GM21786 (cell line): ENCODE measurements at regions not wholly inside any gene's neighbourhood (a gene's known extent, or its start where the extent isn't known, plus 50 kb on each side); places are given as distances from the start of the nearest gene placed in this dataset.
"Not testable (repeated sequence)": the region's sequence is repeated elsewhere in the genome, so short reads cannot be mapped to it uniquely, and the experiment has no call there.

Experiments
- ATAC-seq: cut with Tn5 transposase; IDR thresholded peaks from one replicate; pipeline ENCODE4 v1.9.1; 2021; ENCODE audit not compliant: unreplicated experiment

GRCh38 chr12:72723732-72724131 lies 451.6 kb downstream of the TRHDE start:
- ATAC-seq = no peak

GRCh38 chr12:72729451-72730010 lies 457.4 kb downstream of the TRHDE start:
- ATAC-seq = no peak

GRCh38 chr12:72734581-72734980 lies 462.4 kb downstream of the TRHDE start:
- no peak for ATAC-seq

- ATAC-seq = no peak
Observed at GRCh38 chr12:72738811-72739210, 466.6 kb downstream of the TRHDE start.

DNA sequence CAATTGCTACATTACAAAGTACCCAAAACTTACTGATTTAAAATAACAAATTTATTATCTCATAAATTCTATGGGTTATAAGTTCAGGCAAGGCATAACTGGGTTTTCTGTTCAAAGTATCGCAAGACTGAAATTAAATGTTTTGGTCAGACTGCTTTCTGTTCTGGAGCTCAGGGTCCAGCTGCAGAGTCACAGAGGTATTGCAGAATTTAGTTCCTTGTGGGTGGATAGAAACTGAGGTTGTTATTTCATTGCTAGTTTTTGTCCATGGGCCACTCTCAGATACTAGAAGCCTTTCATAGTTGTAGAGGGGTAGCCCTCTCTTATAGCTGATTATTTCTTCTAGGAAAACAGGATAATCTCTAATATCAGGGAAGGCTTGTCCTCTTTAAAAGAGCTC lies 467.9 kb downstream of the TRHDE start:
- no peak for ATAC-seq

DNA sequence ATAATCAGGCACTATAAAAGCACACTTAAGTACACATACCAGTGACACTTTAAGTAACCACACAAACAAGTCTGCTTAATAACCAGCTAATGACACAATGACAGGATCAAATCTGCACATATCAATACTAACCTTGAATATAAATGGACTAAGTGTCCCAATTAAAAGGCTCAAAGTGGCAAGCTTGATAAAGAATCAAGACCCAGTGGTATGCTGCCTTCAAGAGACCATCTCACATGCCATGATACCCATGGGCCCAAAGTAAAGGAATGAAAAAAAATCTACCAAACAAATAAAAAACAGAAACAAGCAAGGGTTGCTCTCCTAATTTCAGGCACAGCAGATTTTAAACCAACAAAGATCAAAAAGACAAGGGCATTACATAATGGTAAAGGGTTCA lies 470.4 kb downstream of the TRHDE start:
- ATAC-seq = no peak

GRCh38 chr12:72746048-72746447 lies 473.9 kb downstream of the TRHDE start:
- ATAC-seq = no peak

- ATAC-seq = no peak
Observed at GRCh38 chr12:72747111-72747849, 475.1 kb downstream of the TRHDE start.

- ATAC-seq = no peak
Observed at GRCh38 chr12:72748971-72749370, 476.8 kb downstream of the TRHDE start.

DNA sequence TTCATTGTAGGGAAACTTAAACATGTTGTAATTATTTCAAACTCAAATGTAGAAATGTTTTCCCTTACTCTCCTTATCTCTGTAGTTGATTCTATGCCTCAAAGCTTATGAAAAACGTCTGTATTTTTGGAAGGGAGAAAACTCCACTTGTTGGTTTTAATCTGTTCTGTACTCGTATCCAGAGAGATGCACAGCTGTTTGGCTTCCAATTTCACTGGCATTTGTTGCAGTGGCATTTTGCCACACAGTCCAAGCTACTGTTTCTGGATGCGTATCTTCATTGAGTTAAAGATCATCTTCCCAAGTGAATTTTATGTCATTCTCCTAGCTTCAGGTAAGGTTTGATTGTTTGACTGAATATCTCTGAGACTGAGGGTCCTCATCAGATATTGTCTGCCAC lies 481.4 kb downstream of the TRHDE start:
- ATAC-seq = no peak

- not testable (repeated sequence) for ATAC-seq
Observed at GRCh38 chr12:72754026-72754425, 481.9 kb downstream of the TRHDE start.

DNA sequence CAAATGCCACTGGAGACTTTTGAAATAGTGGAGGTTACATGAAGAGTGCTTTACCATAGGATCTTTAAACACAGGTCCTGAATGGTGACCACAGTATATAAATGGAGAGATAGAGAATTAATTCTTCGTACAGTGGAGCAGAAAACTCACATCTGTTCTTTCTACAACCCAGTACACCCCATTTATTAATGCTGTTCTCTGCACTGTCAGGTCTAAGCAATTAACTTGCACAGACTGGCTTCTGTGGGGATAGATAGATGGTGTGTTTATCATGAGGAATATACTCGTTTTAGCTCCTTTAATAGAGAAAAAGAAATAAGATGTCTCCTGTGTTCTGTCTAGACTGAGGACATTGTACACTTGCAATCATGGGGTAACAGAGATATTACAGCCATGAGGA lies 494.3 kb downstream of the TRHDE start:
- no peak for ATAC-seq

- no peak for ATAC-seq
Observed at GRCh38 chr12:72774023-72774422, 501.9 kb downstream of the TRHDE start.

- ATAC-seq = no peak
Observed at GRCh38 chr12:72777806-72778205, 505.6 kb downstream of the TRHDE start.

DNA sequence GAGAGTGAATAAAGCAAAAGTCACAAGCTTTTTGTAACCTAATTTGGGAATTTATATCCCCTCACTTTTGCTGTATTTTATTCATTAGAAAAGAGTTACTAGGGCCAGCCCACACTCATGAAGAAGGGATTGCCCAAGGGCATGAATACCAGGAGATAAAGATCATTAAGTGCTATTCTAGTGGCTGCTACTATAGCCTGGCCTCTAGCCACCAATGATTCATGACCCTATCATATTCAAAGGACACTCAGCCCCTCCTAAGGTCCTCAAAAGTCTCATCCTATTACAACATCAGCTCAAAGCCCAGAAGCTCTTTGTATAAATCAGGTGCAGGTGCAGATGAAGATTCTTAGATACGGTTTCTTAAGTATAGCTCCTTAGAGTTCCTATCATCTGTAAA lies 518.1 kb downstream of the TRHDE start:
- ATAC-seq = no peak

DNA sequence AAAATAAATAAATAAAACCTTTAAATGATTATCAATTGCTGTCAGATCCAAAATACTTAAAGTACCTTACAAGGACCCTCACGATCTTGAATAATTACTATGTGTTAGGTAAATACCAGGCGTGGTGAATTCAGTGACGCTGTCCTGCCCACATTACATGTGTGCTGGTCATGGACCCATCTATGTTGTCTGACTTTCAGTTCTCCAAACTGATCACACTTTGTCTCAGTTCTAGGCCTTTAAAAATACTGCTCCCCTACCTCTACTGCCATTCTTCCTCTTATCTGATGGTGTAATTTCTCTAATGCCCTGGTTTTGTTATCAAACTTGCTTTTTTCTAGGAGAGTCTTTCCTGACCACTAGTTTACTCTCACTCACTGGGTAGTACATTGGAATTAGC lies 520.7 kb downstream of the TRHDE start:
- ATAC-seq = no peak

GRCh38 chr12:72793796-72794195 lies 521.6 kb downstream of the TRHDE start:
- no peak for ATAC-seq

DNA sequence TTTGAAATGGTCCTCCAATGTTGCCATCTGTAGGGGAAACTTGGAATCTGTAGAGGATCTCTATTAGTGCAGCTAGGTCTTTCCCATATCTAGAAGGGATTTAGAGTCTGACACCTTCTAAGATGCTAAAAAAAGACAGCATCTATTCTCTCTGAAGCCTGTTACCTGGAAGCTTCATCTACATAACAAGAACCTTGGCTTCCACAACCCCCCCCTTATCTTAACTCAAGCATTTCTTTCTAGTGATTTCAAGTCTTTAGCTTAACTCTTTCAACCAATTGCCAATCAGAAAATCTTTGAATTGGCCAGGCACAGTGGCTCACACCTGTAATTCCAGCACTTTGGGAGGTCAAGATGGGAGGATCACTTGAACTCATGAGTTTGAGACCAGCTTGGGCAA lies 543.3 kb downstream of the TRHDE start:
- no peak for ATAC-seq

- peak; percentile 64 for ATAC-seq
Observed at GRCh38 chr12:72828662-72829324, 556.6 kb downstream of the TRHDE start.

- ATAC-seq = no peak
Observed at GRCh38 chr12:72829838-72830237, 557.7 kb downstream of the TRHDE start.

DNA sequence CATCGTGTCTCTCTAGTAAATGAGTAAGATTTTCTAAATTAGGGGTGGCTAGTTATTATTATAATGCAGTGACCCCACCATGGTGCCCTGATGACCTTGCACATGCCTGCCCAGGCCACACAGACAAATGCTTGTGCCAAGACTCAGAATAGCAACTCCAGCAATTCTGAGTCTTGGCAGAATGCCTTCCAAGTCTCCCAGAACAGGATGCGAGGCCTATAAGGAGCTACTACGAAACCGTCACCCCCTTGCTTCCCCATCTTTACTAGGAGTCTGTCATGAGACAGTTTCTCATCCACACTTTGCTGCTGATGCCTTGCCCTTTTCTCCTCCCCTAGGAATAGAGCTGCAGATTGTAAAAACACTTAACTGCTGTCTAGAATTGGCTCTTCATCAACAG lies 559.9 kb downstream of the TRHDE start:
- ATAC-seq = no peak

DNA sequence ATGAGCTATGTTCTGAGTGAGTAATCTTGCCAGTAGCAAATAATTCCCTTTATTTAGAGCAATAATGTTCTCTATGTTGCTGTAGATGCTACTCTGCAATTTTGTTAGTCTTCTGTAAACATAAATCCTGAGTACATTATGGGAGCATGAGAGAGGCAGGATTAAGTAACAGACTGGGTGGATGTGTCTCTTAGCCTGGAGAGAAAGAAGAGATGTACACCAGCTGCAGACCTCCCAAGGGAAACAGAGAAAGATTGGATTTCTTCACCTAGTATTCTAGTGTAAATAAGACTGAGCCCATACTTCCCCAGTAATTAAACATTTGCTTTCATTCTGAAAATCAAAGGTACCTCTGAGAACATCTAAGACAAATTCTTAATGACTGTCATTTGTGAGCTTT lies 564.0 kb downstream of the TRHDE start:
- no peak for ATAC-seq
